ENCODE measurements at regions not wholly inside any gene's neighbourhood (a gene's known extent, or its start where the extent isn't known, plus 50 kb on each side); places are given as distances from the start of the nearest gene placed in this dataset.

- no peak for DNase-seq (ENCODE audit: low read depth, low spot score)
Observed at GRCh38 chr11:33616552-33616951, 84.1 kb downstream of the C11orf91 start.

GRCh38 chr11:33615751-33616150 lies 84.9 kb downstream of the C11orf91 start:
- no peak for DNase-seq (ENCODE audit: low read depth, low spot score)

- DNase-seq (ENCODE audit: low read depth, low spot score): no peak
Observed at GRCh38 chr11:33613404-33613803, 87.2 kb downstream of the C11orf91 start.

- DNase-seq (ENCODE audit: low read depth, low spot score): no peak
Observed at GRCh38 chr11:33610903-33611302, 89.7 kb downstream of the C11orf91 start.

GRCh38 chr11:33608386-33608785 lies 92.2 kb downstream of the C11orf91 start:
- no peak for DNase-seq (ENCODE audit: low read depth, low spot score)

- DNase-seq (ENCODE audit: low read depth, low spot score): no peak
Observed at GRCh38 chr11:33606762-33607161, 93.9 kb downstream of the C11orf91 start.

- no peak for DNase-seq (ENCODE audit: low read depth, low spot score)
Observed at GRCh38 chr11:33605703-33606102, 94.9 kb downstream of the C11orf91 start.

- DNase-seq (ENCODE audit: low read depth, low spot score): no peak
Observed at GRCh38 chr11:33598426-33599069, 102.1 kb downstream of the C11orf91 start.

GRCh38 chr11:33594188-33594587 lies 106.4 kb downstream of the C11orf91 start:
- no peak for DNase-seq (ENCODE audit: low read depth, low spot score)

- no peak for DNase-seq (ENCODE audit: low read depth, low spot score)
Observed at GRCh38 chr11:33590441-33590840, 110.2 kb downstream of the C11orf91 start.

- no peak for DNase-seq (ENCODE audit: low read depth, low spot score)
Observed at GRCh38 chr11:33588056-33588455, 112.6 kb downstream of the C11orf91 start.

- DNase-seq (ENCODE audit: low read depth, low spot score): no peak
Observed at GRCh38 chr11:33585586-33586209, 114.9 kb downstream of the C11orf91 start.

- DNase-seq (ENCODE audit: low read depth, low spot score): no peak
Observed at GRCh38 chr11:33582636-33583325, 117.8 kb downstream of the C11orf91 start.

- DNase-seq (ENCODE audit: low read depth, low spot score): no peak
Observed at GRCh38 chr11:33579101-33579500, 121.5 kb downstream of the C11orf91 start.

- no peak for DNase-seq (ENCODE audit: low read depth, low spot score)
Observed at GRCh38 chr11:33577204-33577603, 123.4 kb downstream of the C11orf91 start.

- DNase-seq (ENCODE audit: low read depth, low spot score): no peak
Observed at GRCh38 chr11:33575311-33575710, 125.3 kb downstream of the C11orf91 start.

- no peak for DNase-seq (ENCODE audit: low read depth, low spot score)
Observed at GRCh38 chr11:33574331-33574730, 126.3 kb downstream of the C11orf91 start.

- no peak for DNase-seq (ENCODE audit: low read depth, low spot score)
Observed at GRCh38 chr11:33569333-33569732, 131.3 kb downstream of the C11orf91 start.

- DNase-seq (ENCODE audit: low read depth, low spot score): no peak
Observed at GRCh38 chr11:33567004-33567403, 133.6 kb downstream of the C11orf91 start.

- no peak for DNase-seq (ENCODE audit: low read depth, low spot score)
Observed at GRCh38 chr11:33564856-33565453, 135.7 kb downstream of the C11orf91 start.

- no peak for DNase-seq (ENCODE audit: low read depth, low spot score)
Observed at GRCh38 chr11:33560729-33561128, 139.9 kb downstream of the C11orf91 start.

GRCh38 chr11:33559567-33559966 lies 141.1 kb downstream of the C11orf91 start:
- DNase-seq (ENCODE audit: low read depth, low spot score): no peak

GRCh38 chr11:33558097-33558496 lies 142.5 kb downstream of the C11orf91 start:
- no peak for DNase-seq (ENCODE audit: low read depth, low spot score)

Measured in brain pericyte (primary cell).